ENCODE measurements at regions not wholly inside any gene's neighbourhood (a gene's known extent, or its start where the extent isn't known, plus 50 kb on each side); places are given as distances from the start of the nearest gene placed in this dataset.

- TF ChIP-seq POLR2A (IDR thresholded peaks at IDR 0.05) (no peak), CTCF (IDR thresholded peaks at IDR 0.05) (no peak)
Measured at GRCh38 chr20:8078528-8078914, 53.5 kb upstream of the PLCB1 start.
